Hepatocyte (in vitro differentiated cells): ENCODE measurements at regions not wholly inside any gene's neighbourhood (a gene's known extent, or its start where the extent isn't known, plus 50 kb on each side); places are given as distances from the start of the nearest gene placed in this dataset. TPM values are rescaled to one million over a fixed set of nuclear protein-coding genes. Genes with fewer than 3 reads are reported as not detected.

Source experiments
- DNase-seq: peaks from one replicate; pipeline ENCODE4 v3.0.0-alpha.2; 2016; ENCODE audit warnings: low spot score
- H2AFZ ChIP-seq: fragments of 200-600 bp; sonication (generic); 2 replicates; pipeline ENCODE4 v1.6.0; 2016; ENCODE audit warnings: antibody characterized with exemption, mild to moderate bottlenecking
- H3K27ac ChIP-seq: fragments of 200-600 bp; sonication (generic); 2 replicates; pipeline ENCODE4 v1.5.1; 2016; ENCODE audit warnings: mild to moderate bottlenecking
- H3K27me3 ChIP-seq: fragments of 200-600 bp; sonication (generic); 2 replicates; pipeline ENCODE4 v1.6.1; 2016
- H3K36me3 ChIP-seq: fragments of 200-600 bp; sonication (generic); replicated peaks from 2 replicates; pipeline ENCODE4 v1.5.1; 2016; ENCODE audit warnings: low read depth; ENCODE audit not compliant: insufficient read depth
- H3K4me1 ChIP-seq: fragments of 200-600 bp; sonication (generic); 2 replicates; pipeline ENCODE4 v1.5.1; 2016; ENCODE audit warnings: mild to moderate bottlenecking, moderate library complexity; ENCODE audit not compliant: insufficient read depth
- H3K4me2 ChIP-seq: fragments of 200-600 bp; sonication (generic); 2 replicates; pipeline ENCODE4 v1.6.0; 2016
- H3K4me3 ChIP-seq: fragments of 200-600 bp; sonication (generic); 2 replicates; pipeline ENCODE4 v1.5.1; 2016; ENCODE audit warnings: mild to moderate bottlenecking
- H3K79me2 ChIP-seq: fragments of 200-600 bp; sonication (generic); 2 replicates; pipeline ENCODE4 v1.6.0; 2017; ENCODE audit warnings: mild to moderate bottlenecking
- H3K9me2 ChIP-seq: fragments of 200-600 bp; sonication (generic); replicated peaks from 2 replicates; pipeline ENCODE4 v1.6.0; 2017; ENCODE audit warnings: mild to moderate bottlenecking; ENCODE audit not compliant: insufficient read depth
- H3K9me3 ChIP-seq: fragments of 200-600 bp; sonication (generic); 2 replicates; pipeline ENCODE4 v1.5.1; 2016; ENCODE audit warnings: low read depth, mild to moderate bottlenecking
- H4K20me1 ChIP-seq: fragments of 200-600 bp; sonication (generic); 2 replicates; pipeline ENCODE4 v1.6.0; 2016; ENCODE audit warnings: mild to moderate bottlenecking; ENCODE audit not compliant: insufficient read depth, poor library complexity, severe bottlenecking
- CTCF ChIP-seq: fragments of 200-600 bp; sonication (generic); IDR thresholded peaks from 2 replicates; pipeline ENCODE4 v1.5.1; 2016; ENCODE audit warnings: antibody characterized with exemption, mild to moderate bottlenecking; ENCODE audit not compliant: poor library complexity
- EZH2 ChIP-seq: fragments of 200-600 bp; sonication (generic); IDR thresholded peaks from 2 replicates; pipeline ENCODE4 v1.6.1; 2016; ENCODE audit warnings: antibody characterized with exemption, mild to moderate bottlenecking, borderline replicate concordance
- EZH2phosphoT487 ChIP-seq: fragments of 200-600 bp; sonication (generic); IDR thresholded peaks from one replicate; pipeline ENCODE4 v1.6.1; 2018; ENCODE audit warnings: antibody characterized with exemption, mild to moderate bottlenecking, low read depth, moderate library complexity; ENCODE audit not compliant: unreplicated experiment, severe bottlenecking
- WGBS: methylation state at CpG from one replicate; pipeline ENCODE4 v1.1.6; 2016; ENCODE audit warnings: low lambda C conversion rate; ENCODE audit errors: missing lambda C conversion rate; 5-methylcytosine and 5-hydroxymethylcytosine counted together
- small RNA-seq: library from RNA; depleted of rRNA; stranded (forward); fragments of <200 nt; gene quantifications from one replicate; pipeline ENCODE3, GENCODE V24; 2014

- H3K4me3 ChIP-seq: no peak overlapping the region
- no peak overlapping the region for H3K27ac ChIP-seq
- H3K9me2 ChIP-seq: no peaks in the 10 kb centered on the region
- WGBS: 77% methylated on average over 6 of the region's 6 CpGs
- H3K4me2 ChIP-seq: no peak overlapping the region
- no peaks in the 10 kb centered on the region for H4K20me1 ChIP-seq
- no peaks in the 10 kb centered on the region for H3K4me1 ChIP-seq
- DNase-seq: no peak
- no peak for TF ChIP-seq EZH2phosphoT487
- no peak for TF ChIP-seq EZH2
- no peak for TF ChIP-seq CTCF
- no peaks in the 10 kb centered on the region for H3K79me2 ChIP-seq
- H3K27me3 ChIP-seq: no peaks in the 10 kb centered on the region
- H2AFZ ChIP-seq: no peak overlapping the region
- H3K9me3 ChIP-seq: no peaks in the 10 kb centered on the region
- H3K36me3 ChIP-seq: no peaks in the 10 kb centered on the region
Observed at GRCh38 chr6:153192943-153193885, 62.1 kb upstream of the RGS17 start.

DNA sequence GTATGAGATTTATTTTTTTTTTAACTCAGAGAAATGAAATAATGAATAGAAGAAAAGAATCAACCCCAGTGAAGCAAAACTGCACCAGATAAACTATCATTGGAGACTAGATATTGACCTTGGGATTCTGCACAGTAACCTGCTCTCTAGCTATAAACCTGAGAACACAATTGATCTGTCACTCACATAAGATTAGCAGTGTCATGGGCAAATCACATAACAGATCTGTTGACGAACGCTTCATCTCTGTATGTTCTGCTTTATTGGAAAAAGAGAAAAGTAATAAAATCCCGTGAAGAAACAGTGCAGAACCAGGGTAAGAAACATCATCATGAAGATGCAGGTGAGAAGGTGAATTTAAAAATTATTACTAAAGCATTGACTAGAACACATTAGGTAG lies 52.8 kb upstream of the RGS17 start:
- Histone ChIP-seq H3K4me2 (no peak overlapping the region), H3K36me3 (no peaks in the 10 kb centered on the region), H3K9me3 (no peaks in the 10 kb centered on the region), H3K4me3 (no peak overlapping the region), H3K9me2 (no peaks in the 10 kb centered on the region), H3K27ac (no peak overlapping the region), H3K4me1 (no peaks in the 10 kb centered on the region), H2AFZ (no peak overlapping the region), H3K79me2 (no peaks in the 10 kb centered on the region), H3K27me3 (no peaks in the 10 kb centered on the region), H4K20me1 (no peaks in the 10 kb centered on the region)
- DNase-seq: no peak
- 74% methylated on average over 3 of the region's 3 CpGs for WGBS
- TF ChIP-seq EZH2: no peak
- no peak for TF ChIP-seq CTCF

Small RNA genes in the stretch of these regions (small RNA-seq; reads per million reads assigned to genes)
- not detected for gene AL603908.1
- gene MTND3P20: not detected
- not detected for gene MTND4LP20
- gene RNA5SP225: 0.22 reads per million
- not detected for gene RNU6-896P
